Fibroblast of lung (primary cell): ENCODE measurements at regions not wholly inside any gene's neighbourhood (a gene's known extent, or its start where the extent isn't known, plus 50 kb on each side); places are given as distances from the start of the nearest gene placed in this dataset.
"Not testable (repeated sequence)": the region's sequence is repeated elsewhere in the genome, so short reads cannot be mapped to it uniquely, and the experiment has no call there.

Source experiments
- EZH2 ChIP-seq: IDR thresholded peaks from 2 replicates; pipeline ENCODE4 v1.5.1; 2012; ENCODE audit warnings: low read length, control low read depth, mild to moderate bottlenecking; ENCODE audit errors: missing control alignments
- TF ChIP-seq, protein P1 (sequence below), 2 donors: IDR thresholded peaks in 1 of 2; conservative IDR thresholded peaks in 1 of 2; 1 replicate in 1 of 2; 2 replicates in 1 of 2; pipeline ENCODE4 v1.5.1; 2011 to 2012; ENCODE audit warnings: low read length in 2 of 2, control low read depth in 1 of 2, inconsistent platforms in 1 of 2, low read depth in 1 of 2, mild to moderate bottlenecking in 1 of 2

DNA sequence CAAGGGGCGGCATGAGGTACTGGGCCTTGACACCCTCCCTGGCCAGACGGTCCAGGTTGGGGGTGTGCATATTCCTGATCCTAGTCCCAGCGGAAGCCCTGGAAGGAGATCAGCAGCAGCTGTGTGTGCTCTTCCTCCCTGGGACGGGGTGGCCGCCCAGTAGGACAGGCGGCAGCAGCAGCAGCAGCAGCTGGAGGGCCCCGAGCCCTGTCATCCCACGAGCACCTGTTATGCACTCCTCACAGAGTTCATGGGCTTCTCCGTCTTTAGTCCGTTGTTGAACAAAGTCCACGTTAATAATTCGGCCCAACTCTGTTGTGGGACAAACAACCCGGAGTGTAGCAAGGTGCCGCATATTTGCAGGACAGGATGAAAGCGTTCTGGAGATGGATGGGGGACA, 205.6 kb downstream of the OTOP1 start:
- not testable (repeated sequence) for TF ChIP-seq EZH2
- TF ChIP-seq, protein P1, sequence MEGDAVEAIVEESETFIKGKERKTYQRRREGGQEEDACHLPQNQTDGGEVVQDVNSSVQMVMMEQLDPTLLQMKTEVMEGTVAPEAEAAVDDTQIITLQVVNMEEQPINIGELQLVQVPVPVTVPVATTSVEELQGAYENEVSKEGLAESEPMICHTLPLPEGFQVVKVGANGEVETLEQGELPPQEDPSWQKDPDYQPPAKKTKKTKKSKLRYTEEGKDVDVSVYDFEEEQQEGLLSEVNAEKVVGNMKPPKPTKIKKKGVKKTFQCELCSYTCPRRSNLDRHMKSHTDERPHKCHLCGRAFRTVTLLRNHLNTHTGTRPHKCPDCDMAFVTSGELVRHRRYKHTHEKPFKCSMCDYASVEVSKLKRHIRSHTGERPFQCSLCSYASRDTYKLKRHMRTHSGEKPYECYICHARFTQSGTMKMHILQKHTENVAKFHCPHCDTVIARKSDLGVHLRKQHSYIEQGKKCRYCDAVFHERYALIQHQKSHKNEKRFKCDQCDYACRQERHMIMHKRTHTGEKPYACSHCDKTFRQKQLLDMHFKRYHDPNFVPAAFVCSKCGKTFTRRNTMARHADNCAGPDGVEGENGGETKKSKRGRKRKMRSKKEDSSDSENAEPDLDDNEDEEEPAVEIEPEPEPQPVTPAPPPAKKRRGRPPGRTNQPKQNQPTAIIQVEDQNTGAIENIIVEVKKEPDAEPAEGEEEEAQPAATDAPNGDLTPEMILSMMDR (conservative IDR thresholded peaks at IDR 0.05 in 1 of 2, IDR thresholded peaks at IDR 0.05 in 1 of 2; ENCODE audit: low read depth in 1 of 2, low read length in 2 of 2) = not testable (repeated sequence)
